Fibroblast of skin of left biceps (primary cell): ENCODE measurements at regions not wholly inside any gene's neighbourhood (a gene's known extent, or its start where the extent isn't known, plus 50 kb on each side); places are given as distances from the start of the nearest gene placed in this dataset.

Experiments used
- DNase-seq, 2 experiments: peaks; one replicate each; pipeline ENCODE4 v3.0.0-alpha.2; 2013; ENCODE audit warnings: low read depth in 2 of 2

- DNase-seq, result no peak
Measured at GRCh38 chr10:128708182-128708581, 582.0 kb upstream of the MKI67 start.

- no peak for DNase-seq
Measured at GRCh38 chr10:128709686-128710085, 583.5 kb upstream of the MKI67 start.

- DNase-seq, result no peak
Measured at GRCh38 chr10:128710098-128710797, 584.0 kb upstream of the MKI67 start.

- DNase-seq, result no peak
Measured at GRCh38 chr10:128710798-128711183, 584.6 kb upstream of the MKI67 start.

GRCh38 chr10:128711806-128712205, 585.6 kb upstream of the MKI67 start:
- DNase-seq, result no peak

- no peak for DNase-seq
Measured at GRCh38 chr10:128712661-128713400, 586.6 kb upstream of the MKI67 start.

GRCh38 chr10:128713471-128713870, 587.2 kb upstream of the MKI67 start:
- no peak for DNase-seq

GRCh38 chr10:128713874-128714570, 587.8 kb upstream of the MKI67 start:
- peak; percentile 45 to 58 for DNase-seq

- DNase-seq, result no peak
Measured at GRCh38 chr10:128714644-128715415, 588.6 kb upstream of the MKI67 start.

GRCh38 chr10:128716181-128716580, 590.0 kb upstream of the MKI67 start:
- no peak for DNase-seq

- DNase-seq, result no peak
Measured at GRCh38 chr10:128721963-128722445, 595.8 kb upstream of the MKI67 start.

- no peak for DNase-seq
Measured at GRCh38 chr10:128722947-128723346, 596.7 kb upstream of the MKI67 start.

- no peak for DNase-seq
Measured at GRCh38 chr10:128723631-128724205, 597.5 kb upstream of the MKI67 start.

- no peak for DNase-seq
Measured at GRCh38 chr10:128725531-128725930, 599.3 kb upstream of the MKI67 start.

GRCh38 chr10:128727114-128727513, 600.9 kb upstream of the MKI67 start:
- DNase-seq, result no peak

GRCh38 chr10:128729910-128730420, 603.7 kb upstream of the MKI67 start:
- no peak for DNase-seq

- DNase-seq, result no peak
Measured at GRCh38 chr10:128730922-128731321, 604.7 kb upstream of the MKI67 start.

- DNase-seq, result no peak
Measured at GRCh38 chr10:128734161-128734560, 607.9 kb upstream of the MKI67 start.

GRCh38 chr10:128734734-128735133, 608.5 kb upstream of the MKI67 start:
- DNase-seq, result no peak

- DNase-seq, result no peak
Measured at GRCh38 chr10:128735996-128736395, 609.8 kb upstream of the MKI67 start.

- no peak for DNase-seq
Measured at GRCh38 chr10:128738386-128738915, 612.2 kb upstream of the MKI67 start.
